Right lobe of liver (tissue), 4 donors: ENCODE measurements at regions not wholly inside any gene's neighbourhood (a gene's known extent, or its start where the extent isn't known, plus 50 kb on each side); places are given as distances from the start of the nearest gene placed in this dataset.

Experiments
- CTCF ChIP-seq, 4 donors: fragments of 200-600 bp in 3 of 4; fragments of 450-650 bp in 1 of 4; IDR thresholded peaks; one replicate each; pipeline versions ENCODE4 v1.5.1 to v1.8.0; 2016 to 2022; ENCODE audit warnings: antibody characterized with exemption in 4 of 4, mild to moderate bottlenecking in 2 of 4
- POLR2A ChIP-seq: fragments of 450-650 bp; IDR thresholded peaks from one replicate; pipeline ENCODE4 v1.6.1; 2017; ENCODE audit warnings: antibody characterized with exemption, mild to moderate bottlenecking
- donor health status: DM: no; HTN: no; CAD: no.
- donor health status: DM: no; HTN: no; CAD: no.
- donor health status: DM: no; HTN: yes; CAD: no.

DNA sequence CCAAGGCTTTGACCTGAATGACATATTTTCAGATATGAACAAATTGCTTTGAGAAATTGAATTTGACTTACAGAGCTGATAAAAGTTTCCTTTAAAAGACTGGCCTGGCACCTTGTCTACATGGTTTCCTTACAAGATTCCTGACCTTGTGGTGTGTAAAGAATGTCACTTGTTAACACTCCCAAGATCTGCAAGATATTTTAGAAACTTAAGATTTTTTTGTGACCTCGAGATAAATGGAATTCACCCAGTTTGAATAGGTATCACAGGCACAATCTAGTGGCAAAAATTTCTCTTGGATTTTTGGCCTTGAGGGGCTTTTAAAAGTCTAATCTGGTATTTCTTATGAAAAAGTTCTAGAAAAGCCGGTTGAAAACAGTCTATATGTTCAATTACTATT lies 1568.9 kb upstream of the IGFBP7 start:
- no peak for TF ChIP-seq CTCF (IDR thresholded peaks at IDR 0.05)
- no peak for TF ChIP-seq POLR2A
